ENCODE measurements at regions not wholly inside any gene's neighbourhood (a gene's known extent, or its start where the extent isn't known, plus 50 kb on each side); places are given as distances from the start of the nearest gene placed in this dataset.

DNA sequence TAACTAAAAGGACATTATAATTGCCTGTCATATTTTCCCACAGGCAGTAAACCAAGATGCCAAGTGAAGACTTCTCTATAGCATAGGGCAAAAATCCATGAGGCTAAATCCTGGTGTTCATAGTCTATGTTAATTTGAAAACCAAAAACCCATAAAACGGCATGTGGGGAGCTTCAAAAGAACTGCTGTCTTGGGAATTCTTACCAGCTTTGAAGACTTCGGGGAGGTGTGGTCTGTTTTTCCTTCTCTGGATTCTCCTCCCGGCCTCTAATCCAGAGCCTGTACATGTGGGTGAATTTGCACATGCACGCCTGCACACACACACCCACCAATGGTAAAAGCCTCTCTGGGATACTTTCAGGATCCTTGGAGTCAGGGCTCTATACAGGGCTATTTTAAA, 61.9 kb upstream of the IFNG-AS1 start:
- ATAC-seq (ENCODE audit: insufficient read depth, low FRiP score) (no peak), DNase-seq (no peak)
- 93 to 95% methylated on average over 4 of the region's 4 CpGs for WGBS, 2 donors
- no peaks in the 10 kb centered on the region for H3K27me3 ChIP-seq (ENCODE audit: control insufficient read depth in 3 of 3, insufficient read depth in 3 of 3, low read length in 2 of 3)
- peaks cover 0 to 7% (median 2%) of the 10 kb centered on the region in 5 donors for H3K4me1 ChIP-seq (ENCODE audit: control insufficient read depth in 5 of 5, insufficient read depth in 5 of 5, low read length in 5 of 5)
- TF ChIP-seq, protein P1, sequence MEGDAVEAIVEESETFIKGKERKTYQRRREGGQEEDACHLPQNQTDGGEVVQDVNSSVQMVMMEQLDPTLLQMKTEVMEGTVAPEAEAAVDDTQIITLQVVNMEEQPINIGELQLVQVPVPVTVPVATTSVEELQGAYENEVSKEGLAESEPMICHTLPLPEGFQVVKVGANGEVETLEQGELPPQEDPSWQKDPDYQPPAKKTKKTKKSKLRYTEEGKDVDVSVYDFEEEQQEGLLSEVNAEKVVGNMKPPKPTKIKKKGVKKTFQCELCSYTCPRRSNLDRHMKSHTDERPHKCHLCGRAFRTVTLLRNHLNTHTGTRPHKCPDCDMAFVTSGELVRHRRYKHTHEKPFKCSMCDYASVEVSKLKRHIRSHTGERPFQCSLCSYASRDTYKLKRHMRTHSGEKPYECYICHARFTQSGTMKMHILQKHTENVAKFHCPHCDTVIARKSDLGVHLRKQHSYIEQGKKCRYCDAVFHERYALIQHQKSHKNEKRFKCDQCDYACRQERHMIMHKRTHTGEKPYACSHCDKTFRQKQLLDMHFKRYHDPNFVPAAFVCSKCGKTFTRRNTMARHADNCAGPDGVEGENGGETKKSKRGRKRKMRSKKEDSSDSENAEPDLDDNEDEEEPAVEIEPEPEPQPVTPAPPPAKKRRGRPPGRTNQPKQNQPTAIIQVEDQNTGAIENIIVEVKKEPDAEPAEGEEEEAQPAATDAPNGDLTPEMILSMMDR (IDR thresholded peaks at IDR 0.05; ENCODE audit: control extremely low read depth, extremely low read depth) = no peak
- H3K36me3 ChIP-seq (ENCODE audit: control insufficient read depth in 4 of 4, insufficient read depth in 4 of 4, low read length in 4 of 4) = no peaks in the 10 kb centered on the region
- no peak overlapping the region for H3K27ac ChIP-seq (ENCODE audit: low read depth in 1 of 2, low read length in 1 of 2)
- H3K9me3 ChIP-seq (ENCODE audit: control insufficient read depth in 4 of 4, insufficient read depth in 3 of 4, low read length in 3 of 4) = no peaks in the 10 kb centered on the region
- no peak overlapping the region for H3K4me3 ChIP-seq
- H3K9ac ChIP-seq (ENCODE audit: insufficient read depth in 1 of 2, low read length in 2 of 2) = no peak overlapping the region

DNA sequence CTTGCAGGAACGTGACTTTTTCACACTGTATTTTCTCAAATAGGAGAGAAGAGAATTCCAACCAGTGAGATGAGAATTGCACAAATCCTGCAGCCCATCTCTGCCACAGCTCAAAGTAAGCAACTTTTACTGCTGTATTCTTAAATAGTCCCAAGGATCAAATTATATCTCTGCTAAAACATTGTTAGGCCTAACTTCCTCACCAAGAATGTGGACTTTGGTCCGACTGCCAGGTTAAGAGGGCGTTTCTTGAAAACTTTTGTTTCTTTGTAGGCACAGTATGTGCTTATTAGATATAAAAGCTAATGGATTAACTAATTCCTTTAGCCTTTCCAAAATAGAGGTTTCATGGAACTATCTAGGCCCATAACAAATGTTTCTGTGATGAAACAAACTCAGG, 61.4 kb upstream of the IFNG-AS1 start:
- DNase-seq = no peak
- TF ChIP-seq, protein P1 (IDR thresholded peaks at IDR 0.05; ENCODE audit: control extremely low read depth, extremely low read depth) = no peak
- Histone ChIP-seq H3K27ac (ENCODE audit: low read depth in 1 of 2, low read length in 1 of 2) (peak overlapping the region in 1 of 2 donors; percentile 28), H3K4me3 (no peak overlapping the region), H3K4me1 (ENCODE audit: control insufficient read depth in 5 of 5, insufficient read depth in 5 of 5, low read length in 5 of 5) (peaks cover 0 to 7% (median 2%) of the 10 kb centered on the region in 5 donors), H3K9me3 (ENCODE audit: control insufficient read depth in 4 of 4, insufficient read depth in 3 of 4, low read length in 3 of 4) (no peaks in the 10 kb centered on the region), H3K9ac (ENCODE audit: insufficient read depth in 1 of 2, low read length in 2 of 2) (no peak overlapping the region), H3K27me3 (ENCODE audit: control insufficient read depth in 3 of 3, insufficient read depth in 3 of 3, low read length in 2 of 3) (no peaks in the 10 kb centered on the region), H3K36me3 (ENCODE audit: control insufficient read depth in 4 of 4, insufficient read depth in 4 of 4, low read length in 4 of 4) (no peaks in the 10 kb centered on the region)
- ATAC-seq (ENCODE audit: insufficient read depth, low FRiP score) = no peak
- 89 to 91% methylated on average over 3 of the region's 3 CpGs for WGBS, 2 donors

DNA sequence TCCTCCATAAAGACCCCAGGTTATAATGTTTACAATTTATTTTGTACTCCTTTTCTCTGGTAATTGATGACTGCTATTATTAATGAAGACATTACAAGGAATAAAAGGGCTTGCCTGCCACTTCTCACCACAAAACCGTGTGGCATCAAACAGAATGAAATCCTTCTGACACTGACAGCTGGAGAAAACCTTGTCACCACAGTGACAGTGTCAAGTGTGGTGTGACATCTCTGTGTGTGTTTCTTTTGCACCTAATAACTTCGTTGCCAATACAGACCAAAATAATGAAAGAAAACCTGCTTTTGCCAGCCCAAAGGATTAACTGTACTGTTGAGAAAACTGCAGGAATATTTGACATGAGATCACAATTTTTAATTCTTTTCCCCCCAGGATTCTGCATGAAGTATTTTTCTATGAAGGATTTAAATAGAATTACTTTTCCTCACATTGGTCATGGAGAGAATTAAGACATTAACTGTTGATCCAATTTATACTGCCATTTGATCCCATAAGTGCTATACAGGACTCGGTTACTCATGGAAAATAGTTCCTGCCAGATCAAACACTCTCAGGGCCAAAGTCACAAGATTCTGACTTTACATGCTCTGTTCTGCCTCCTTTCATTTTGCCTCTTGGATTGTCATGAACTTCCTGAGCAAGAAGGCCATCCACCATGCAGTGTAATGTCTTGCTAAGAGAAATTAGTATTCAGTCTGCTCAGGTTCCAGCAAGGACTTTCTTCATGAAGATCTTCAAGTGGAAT, 60.4 kb upstream of the IFNG-AS1 start:
- no peak overlapping the region for H3K9ac ChIP-seq (ENCODE audit: insufficient read depth in 1 of 2, low read length in 2 of 2)
- H3K4me3 ChIP-seq = no peak overlapping the region
- TF ChIP-seq, protein P1 (IDR thresholded peaks at IDR 0.05; ENCODE audit: control extremely low read depth, extremely low read depth) = no peak
- H3K36me3 ChIP-seq (ENCODE audit: control insufficient read depth in 4 of 4, insufficient read depth in 4 of 4, low read length in 4 of 4) = no peaks in the 10 kb centered on the region
- ATAC-seq (ENCODE audit: insufficient read depth, low FRiP score) (no peak), DNase-seq (peak in 1 of 3 donors; percentile 22)
- H3K4me1 ChIP-seq (ENCODE audit: control insufficient read depth in 5 of 5, insufficient read depth in 5 of 5, low read length in 5 of 5) = peaks cover 0 to 7% (median 2%) of the 10 kb centered on the region in 5 donors
- H3K9me3 ChIP-seq (ENCODE audit: control insufficient read depth in 4 of 4, insufficient read depth in 3 of 4, low read length in 3 of 4) = no peaks in the 10 kb centered on the region
- peak overlapping the region in 1 of 2 donors; percentile 41 for H3K27ac ChIP-seq (ENCODE audit: low read depth in 1 of 2, low read length in 1 of 2)
- no peaks in the 10 kb centered on the region for H3K27me3 ChIP-seq (ENCODE audit: control insufficient read depth in 3 of 3, insufficient read depth in 3 of 3, low read length in 2 of 3)
- WGBS, 2 donors = 66 to 71% methylated on average over 3 of the region's 3 CpGs
